OCI-LY1 (cell line): ENCODE measurements at regions not wholly inside any gene's neighbourhood (a gene's known extent, or its start where the extent isn't known, plus 50 kb on each side); places are given as distances from the start of the nearest gene placed in this dataset.

Source experiments
- H2AFZ ChIP-seq: fragments of 200-600 bp; sonication (generic), shearing (Covaris generic); 2 replicates; pipeline ENCODE4 v1.6.0; 2014; ENCODE audit warnings: antibody characterized with exemption, mild to moderate bottlenecking, low read length
- H3F3A ChIP-seq: fragments of 200-600 bp; sonication (generic), shearing (Covaris generic); 2 replicates; pipeline ENCODE4 v1.6.0; 2014; ENCODE audit warnings: mild to moderate bottlenecking, antibody characterized with exemption, low read length, moderate library complexity; ENCODE audit not compliant: insufficient read depth
- H3K27ac ChIP-seq: fragments of 200-600 bp; sonication (generic); 2 replicates; pipeline ENCODE4 v1.5.1; 2014; ENCODE audit warnings: low read length, mixed run types, mild to moderate bottlenecking, low read depth; ENCODE audit not compliant: poor library complexity, severe bottlenecking
- H3K27me3 ChIP-seq: fragments of 200-600 bp; sonication (generic); 2 replicates; pipeline ENCODE4 v1.6.0; 2014; ENCODE audit warnings: antibody characterized with exemption, mild to moderate bottlenecking, low read length, moderate library complexity; ENCODE audit not compliant: insufficient read depth
- H3K36me3 ChIP-seq: fragments of 200-600 bp; sonication (generic); 2 replicates; pipeline ENCODE4 v1.6.1; 2014; ENCODE audit warnings: mild to moderate bottlenecking, antibody characterized with exemption, low read length, moderate library complexity, mixed read lengths; ENCODE audit not compliant: insufficient read depth
- H3K4me1 ChIP-seq: fragments of 200-600 bp; sonication (generic); 2 replicates; pipeline ENCODE4 v1.5.1; 2014; ENCODE audit warnings: mild to moderate bottlenecking, low read length, moderate library complexity; ENCODE audit not compliant: insufficient read depth, severe bottlenecking
- H3K4me2 ChIP-seq: fragments of 200-600 bp; sonication (generic), shearing (Covaris generic); 2 replicates; pipeline ENCODE4 v1.6.1; 2014; ENCODE audit warnings: low read length
- H3K4me3 ChIP-seq: fragments of 200-600 bp; sonication (generic); 2 replicates; pipeline ENCODE4 v1.5.1; 2014; ENCODE audit warnings: low read length, low read depth, mild to moderate bottlenecking, mixed read lengths; ENCODE audit not compliant: poor library complexity, severe bottlenecking
- H3K79me2 ChIP-seq: fragments of 200-600 bp; shearing (Covaris generic); 2 replicates; pipeline ENCODE4 v1.6.1; 2016; ENCODE audit warnings: mixed run types, low read length, mixed read lengths; ENCODE audit not compliant: insufficient read depth
- H3K9ac ChIP-seq: fragments of 200-600 bp; sonication (generic), shearing (Covaris generic); 2 replicates; pipeline ENCODE4 v1.6.1; 2014; ENCODE audit warnings: mild to moderate bottlenecking, low read length, mixed read lengths
- H3K9me2 ChIP-seq: fragments of 200-600 bp; sonication (generic), shearing (Covaris generic); 2 replicates; pipeline ENCODE4 v1.6.1; 2014; ENCODE audit warnings: low read depth, mild to moderate bottlenecking, low read length, mixed read lengths
- H3K9me3 ChIP-seq: fragments of 200-600 bp; shearing (Covaris generic); 2 replicates; pipeline ENCODE4 v1.6.1; 2014; ENCODE audit warnings: low read length, mixed read lengths
- H4K20me1 ChIP-seq: fragments of 200-600 bp; sonication (generic), shearing (Covaris generic); 2 replicates; pipeline ENCODE4 v1.6.0; 2016; ENCODE audit warnings: mild to moderate bottlenecking, low read length; ENCODE audit not compliant: insufficient read depth
- EZH2 ChIP-seq: fragments of 200-600 bp; sonication (generic), shearing (Covaris generic); IDR thresholded peaks from 2 replicates; pipeline ENCODE4 v1.8.0; 2017; ENCODE audit warnings: borderline replicate concordance, mixed run types, mild to moderate bottlenecking, antibody characterized with exemption, low read length, moderate library complexity, mixed read lengths
- TF ChIP-seq, protein P1 (sequence below): fragments of 200-600 bp; sonication (generic), shearing (Covaris generic); IDR thresholded peaks from 2 replicates; pipeline ENCODE4 v1.5.1; 2017; ENCODE audit warnings: mild to moderate bottlenecking, antibody characterized with exemption, low read length, moderate library complexity, mixed read lengths

DNA sequence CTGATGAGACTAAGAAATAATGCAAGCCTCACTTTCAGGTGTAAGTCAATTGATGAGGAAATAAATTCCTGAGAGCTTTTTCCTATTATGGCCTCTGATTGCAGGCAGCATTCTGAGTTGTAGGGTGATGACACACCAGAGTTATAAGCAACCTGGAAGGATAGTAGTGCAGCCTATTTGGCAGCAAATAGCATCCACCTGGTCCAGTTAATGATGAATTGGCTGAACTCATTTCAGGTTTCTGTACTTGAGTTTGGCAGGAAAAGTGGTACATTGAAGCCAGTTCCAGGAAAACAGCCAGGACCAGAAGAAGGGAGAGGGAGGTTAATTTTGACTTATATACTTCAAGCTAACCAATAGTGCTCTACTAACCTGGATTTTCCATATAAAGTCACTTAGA is 316.8 kb downstream of the NAF1 start:
- H3K9me2 ChIP-seq, result no peaks in the 10 kb centered on the region
- H3K9me3 ChIP-seq, result no peaks in the 10 kb centered on the region
- no peak overlapping the region for H3K4me3 ChIP-seq
- no peak for TF ChIP-seq EZH2
- TF ChIP-seq, protein P1, sequence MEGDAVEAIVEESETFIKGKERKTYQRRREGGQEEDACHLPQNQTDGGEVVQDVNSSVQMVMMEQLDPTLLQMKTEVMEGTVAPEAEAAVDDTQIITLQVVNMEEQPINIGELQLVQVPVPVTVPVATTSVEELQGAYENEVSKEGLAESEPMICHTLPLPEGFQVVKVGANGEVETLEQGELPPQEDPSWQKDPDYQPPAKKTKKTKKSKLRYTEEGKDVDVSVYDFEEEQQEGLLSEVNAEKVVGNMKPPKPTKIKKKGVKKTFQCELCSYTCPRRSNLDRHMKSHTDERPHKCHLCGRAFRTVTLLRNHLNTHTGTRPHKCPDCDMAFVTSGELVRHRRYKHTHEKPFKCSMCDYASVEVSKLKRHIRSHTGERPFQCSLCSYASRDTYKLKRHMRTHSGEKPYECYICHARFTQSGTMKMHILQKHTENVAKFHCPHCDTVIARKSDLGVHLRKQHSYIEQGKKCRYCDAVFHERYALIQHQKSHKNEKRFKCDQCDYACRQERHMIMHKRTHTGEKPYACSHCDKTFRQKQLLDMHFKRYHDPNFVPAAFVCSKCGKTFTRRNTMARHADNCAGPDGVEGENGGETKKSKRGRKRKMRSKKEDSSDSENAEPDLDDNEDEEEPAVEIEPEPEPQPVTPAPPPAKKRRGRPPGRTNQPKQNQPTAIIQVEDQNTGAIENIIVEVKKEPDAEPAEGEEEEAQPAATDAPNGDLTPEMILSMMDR, result no peak
- H3K4me1 ChIP-seq, result peaks cover 7% of the 10 kb centered on the region
- H3F3A ChIP-seq, result no peaks in the 10 kb centered on the region
- no peak overlapping the region for H2AFZ ChIP-seq
- H3K4me2 ChIP-seq, result no peak overlapping the region
- no peaks in the 10 kb centered on the region for H3K27me3 ChIP-seq
- no peaks in the 10 kb centered on the region for H3K79me2 ChIP-seq
- no peak overlapping the region for H3K27ac ChIP-seq
- no peaks in the 10 kb centered on the region for H4K20me1 ChIP-seq
- H3K9ac ChIP-seq, result no peak overlapping the region
- H3K36me3 ChIP-seq, result no peaks in the 10 kb centered on the region

DNA sequence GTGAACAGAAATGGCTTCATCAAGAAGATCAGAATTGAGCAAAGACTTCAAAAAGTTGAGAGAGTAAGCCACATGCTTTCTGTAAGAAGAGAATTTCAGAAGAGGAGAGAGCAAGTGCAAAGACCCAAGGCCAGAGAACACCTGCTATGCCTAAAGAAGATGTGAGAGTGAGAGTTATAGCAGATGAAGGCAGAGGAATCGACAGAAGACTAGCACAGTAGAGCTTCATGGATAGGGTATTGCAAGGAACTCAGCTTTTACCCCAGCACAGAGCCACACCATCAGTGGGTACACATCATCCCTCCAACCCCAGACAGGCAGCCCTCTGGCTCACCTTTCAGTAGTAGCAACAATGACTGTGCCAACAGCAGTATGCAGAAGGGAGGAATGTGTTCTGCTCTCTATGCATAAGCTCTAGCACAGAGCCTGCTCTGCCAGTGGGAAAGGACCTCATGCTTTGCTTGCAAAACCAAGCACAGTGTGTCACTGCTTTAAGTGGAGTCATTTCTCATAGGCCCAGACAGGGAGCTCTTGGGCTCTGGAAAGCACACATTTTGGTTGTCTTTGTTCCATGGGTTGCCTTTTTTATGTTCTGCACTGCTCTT is 318.6 kb downstream of the NAF1 start:
- Histone ChIP-seq H3K4me1 (peaks cover 7% of the 10 kb centered on the region), H3K4me3 (no peak overlapping the region), H3K9me2 (no peaks in the 10 kb centered on the region), H3K27me3 (no peaks in the 10 kb centered on the region), H3K36me3 (no peaks in the 10 kb centered on the region), H4K20me1 (no peaks in the 10 kb centered on the region), H3K9ac (no peak overlapping the region), H3K27ac (no peak overlapping the region), H3K4me2 (no peak overlapping the region), H3K9me3 (no peaks in the 10 kb centered on the region), H2AFZ (no peak overlapping the region), H3K79me2 (no peaks in the 10 kb centered on the region), H3F3A (no peaks in the 10 kb centered on the region)
- TF ChIP-seq EZH2, result no peak
- TF ChIP-seq, protein P1, result no peak

DNA sequence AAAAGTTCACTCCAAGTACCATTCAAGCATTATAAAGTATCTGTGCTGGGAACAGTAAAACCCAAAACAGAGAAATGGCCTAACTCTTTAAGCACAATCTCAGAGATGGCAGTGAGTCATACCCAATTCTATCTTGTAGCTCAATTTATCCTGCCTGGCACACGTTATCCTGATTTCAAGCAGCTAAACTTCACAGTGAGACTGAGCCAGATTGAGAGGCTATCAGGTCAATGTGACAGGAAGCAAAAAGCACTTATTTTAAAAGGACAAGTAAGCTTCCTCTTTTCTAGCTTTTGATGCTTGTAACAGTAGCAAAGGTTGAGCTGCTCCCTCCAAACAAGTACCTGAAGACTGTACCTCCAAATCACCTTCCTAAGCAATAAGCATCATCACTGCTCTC is 324.9 kb downstream of the NAF1 start:
- H3K9ac ChIP-seq, result no peak overlapping the region
- H3K4me3 ChIP-seq, result no peak overlapping the region
- H3K4me2 ChIP-seq, result no peak overlapping the region
- H3K27ac ChIP-seq, result no peak overlapping the region
- H4K20me1 ChIP-seq, result no peaks in the 10 kb centered on the region
- no peak overlapping the region for H2AFZ ChIP-seq
- TF ChIP-seq, protein P1, result no peak
- no peak for TF ChIP-seq EZH2
- no peaks in the 10 kb centered on the region for H3K9me3 ChIP-seq
- H3K27me3 ChIP-seq, result no peaks in the 10 kb centered on the region
- no peaks in the 10 kb centered on the region for H3K9me2 ChIP-seq
- no peaks in the 10 kb centered on the region for H3K36me3 ChIP-seq
- no peaks in the 10 kb centered on the region for H3K4me1 ChIP-seq
- H3K79me2 ChIP-seq, result no peaks in the 10 kb centered on the region
- H3F3A ChIP-seq, result no peaks in the 10 kb centered on the region
